Renal cortex interstitium (tissue), 11 donors: ENCODE measurements at regions not wholly inside any gene's neighbourhood (a gene's known extent, or its start where the extent isn't known, plus 50 kb on each side); places are given as distances from the start of the nearest gene placed in this dataset.

Source experiments
- DNase-seq, 11 donors: peaks; one replicate each; pipeline ENCODE4 v3.0.0-alpha.2; 2013; ENCODE audit warnings: low read depth in 9 of 11, low spot score in 4 of 11; ENCODE audit errors: extremely low read depth in 1 of 11

GRCh38 chr1:25031966-25032667, 102.0 kb upstream of the RUNX3 start:
- no peak for DNase-seq

- no peak for DNase-seq
Measured at GRCh38 chr1:25031601-25031965, 101.5 kb upstream of the RUNX3 start.

- DNase-seq: no peak
Measured at GRCh38 chr1:25030674-25031589, 100.9 kb upstream of the RUNX3 start.

- DNase-seq: no peak
Measured at GRCh38 chr1:25030012-25030411, 99.9 kb upstream of the RUNX3 start.

GRCh38 chr1:25028907-25029599, 99.0 kb upstream of the RUNX3 start:
- DNase-seq: no peak

- DNase-seq: no peak
Measured at GRCh38 chr1:25028587-25028906, 98.5 kb upstream of the RUNX3 start.

- no peak for DNase-seq
Measured at GRCh38 chr1:25027822-25028586, 97.9 kb upstream of the RUNX3 start.

- no peak for DNase-seq
Measured at GRCh38 chr1:25026730-25027450, 96.8 kb upstream of the RUNX3 start.

GRCh38 chr1:25026304-25026703, 96.2 kb upstream of the RUNX3 start:
- no peak for DNase-seq

GRCh38 chr1:25024615-25025350, 94.7 kb upstream of the RUNX3 start:
- DNase-seq: no peak

- no peak for DNase-seq
Measured at GRCh38 chr1:25023826-25024225, 93.8 kb upstream of the RUNX3 start.

- DNase-seq: no peak
Measured at GRCh38 chr1:25023190-25023578, 93.1 kb upstream of the RUNX3 start.

GRCh38 chr1:25022361-25023189, 92.5 kb upstream of the RUNX3 start:
- no peak for DNase-seq

- DNase-seq: no peak
Measured at GRCh38 chr1:25021591-25022215, 91.6 kb upstream of the RUNX3 start.

GRCh38 chr1:25020851-25021590, 90.9 kb upstream of the RUNX3 start:
- no peak for DNase-seq

GRCh38 chr1:25020173-25020845, 90.2 kb upstream of the RUNX3 start:
- DNase-seq: no peak
